ENCODE measurements at regions not wholly inside any gene's neighbourhood (a gene's known extent, or its start where the extent isn't known, plus 50 kb on each side); places are given as distances from the start of the nearest gene placed in this dataset.

GRCh38 chr7:48759431-48760080 is 164.8 kb upstream of the CDC14C start:
- DNase-seq (ENCODE audit: extremely low spot score, unreplicated experiment): no peak
- Mint-ChIP-seq H3K4me1 (ENCODE audit: unreplicated experiment) (no peaks in the 10 kb centered on the region), H3K9me3 (peaks cover 10% of the 10 kb centered on the region), H3K27me3 (no peaks in the 10 kb centered on the region), H3K36me3 (no peaks in the 10 kb centered on the region), H3K4me3 (no peak overlapping the region), H3K27ac (no peak overlapping the region)
- no peak for TF ChIP-seq CTCF (conservative IDR thresholded peaks at IDR 0.05)

GRCh38 chr7:48760528-48761265 is 163.7 kb upstream of the CDC14C start:
- no peak for TF ChIP-seq CTCF (conservative IDR thresholded peaks at IDR 0.05)
- peaks cover 10% of the 10 kb centered on the region for H3K9me3 Mint-ChIP-seq
- no peaks in the 10 kb centered on the region for H3K27me3 Mint-ChIP-seq
- DNase-seq (ENCODE audit: extremely low spot score, unreplicated experiment): no peak
- no peaks in the 10 kb centered on the region for H3K4me1 Mint-ChIP-seq (ENCODE audit: unreplicated experiment)
- no peaks in the 10 kb centered on the region for H3K36me3 Mint-ChIP-seq
- no peak overlapping the region for H3K27ac Mint-ChIP-seq
- H3K4me3 Mint-ChIP-seq: no peak overlapping the region

- Mint-ChIP-seq H3K36me3 (peaks cover 4% of the 10 kb centered on the region), H3K4me1 (ENCODE audit: unreplicated experiment) (peaks cover 5% of the 10 kb centered on the region), H3K4me3 (no peak overlapping the region), H3K27ac (no peak overlapping the region), H3K27me3 (no peaks in the 10 kb centered on the region), H3K9me3 (peaks cover 8% of the 10 kb centered on the region)
- DNase-seq (ENCODE audit: extremely low spot score, unreplicated experiment): no peak
- no peak for TF ChIP-seq CTCF (conservative IDR thresholded peaks at IDR 0.05)
Observed at GRCh38 chr7:48780862-48781261, 143.5 kb upstream of the CDC14C start.

GRCh38 chr7:48781752-48782151 is 142.6 kb upstream of the CDC14C start:
- no peak for TF ChIP-seq CTCF (conservative IDR thresholded peaks at IDR 0.05)
- Mint-ChIP-seq H3K4me1 (ENCODE audit: unreplicated experiment) (peaks cover 5% of the 10 kb centered on the region), H3K36me3 (peaks cover 4% of the 10 kb centered on the region), H3K27me3 (no peaks in the 10 kb centered on the region), H3K9me3 (peaks cover 8% of the 10 kb centered on the region), H3K27ac (no peak overlapping the region), H3K4me3 (no peak overlapping the region)
- no peak for DNase-seq (ENCODE audit: extremely low spot score, unreplicated experiment)

- H3K36me3 Mint-ChIP-seq: peaks cover 4% of the 10 kb centered on the region
- peak overlapping the region; percentile 6 for H3K27ac Mint-ChIP-seq
- no peak overlapping the region for H3K4me3 Mint-ChIP-seq
- H3K27me3 Mint-ChIP-seq: no peaks in the 10 kb centered on the region
- H3K9me3 Mint-ChIP-seq: peaks cover 8% of the 10 kb centered on the region
- H3K4me1 Mint-ChIP-seq (ENCODE audit: unreplicated experiment): peaks cover 5% of the 10 kb centered on the region
- TF ChIP-seq CTCF (conservative IDR thresholded peaks at IDR 0.05): no peak
- no peak for DNase-seq (ENCODE audit: extremely low spot score, unreplicated experiment)
Observed at GRCh38 chr7:48782511-48782910, 141.8 kb upstream of the CDC14C start.
